Keratinocyte (primary cell): ENCODE measurements at regions not wholly inside any gene's neighbourhood (a gene's known extent, or its start where the extent isn't known, plus 50 kb on each side); places are given as distances from the start of the nearest gene placed in this dataset.

ENCODE experiments used
- DNase-seq: peaks from one replicate; pipeline ENCODE4 v3.0.0-alpha.2; 2011; ENCODE audit warnings: low read depth, missing footprints, low spot score
- FAIRE-seq: peaks from 2 replicates; lab custom pipeline; 2011; peaks lifted over from hg19 to GRCh38; lab: Jason Lieb, UNC
- H2AFZ ChIP-seq: 2 replicates; pipeline ENCODE4 v1.6.0; 2012; ENCODE audit warnings: low read length, control low read depth, inconsistent platforms; ENCODE audit not compliant: control insufficient read depth
- H3K27ac ChIP-seq: 2 replicates; pipeline ENCODE4 v1.5.1; 2011; ENCODE audit warnings: low read length; ENCODE audit not compliant: control insufficient read depth, insufficient read depth
- H3K27me3 ChIP-seq: 3 replicates; pipeline ENCODE4 v1.6.0; 2011; ENCODE audit warnings: low read length; ENCODE audit not compliant: control insufficient read depth, insufficient read depth; ENCODE audit errors: extremely low read depth
- H3K36me3 ChIP-seq, 2 experiments: 2 replicates in 1 of 2; 3 replicates in 1 of 2; pipeline ENCODE4 v1.5.1; 2011; ENCODE audit warnings: low read length in 2 of 2, mild to moderate bottlenecking in 1 of 2; ENCODE audit not compliant: control insufficient read depth in 2 of 2, insufficient read depth in 2 of 2; ENCODE audit errors: extremely low read depth in 1 of 2
- H3K4me1 ChIP-seq: 3 replicates; pipeline ENCODE4 v1.5.1; 2011; ENCODE audit warnings: low read length; ENCODE audit not compliant: control insufficient read depth, insufficient read depth; ENCODE audit errors: extremely low read depth
- H3K4me2 ChIP-seq: 3 replicates; pipeline ENCODE4 v1.6.0; 2011; ENCODE audit warnings: low read depth, low read length; ENCODE audit not compliant: control insufficient read depth, insufficient read depth; ENCODE audit errors: extremely low read depth
- H3K4me3 ChIP-seq, 3 experiments: fragments of 200-600 bp in 1 of 3; sonication (generic) in 1 of 3; 2 replicates in 2 of 3; 3 replicates in 1 of 3; pipeline ENCODE4 v1.5.1; 2011 to 2016; ENCODE audit warnings: low read length in 3 of 3, mild to moderate bottlenecking in 3 of 3, control low read depth in 2 of 3, inconsistent platforms in 1 of 3, low read depth in 1 of 3, mixed read lengths in 1 of 3, mixed run types in 1 of 3, moderate library complexity in 1 of 3; ENCODE audit not compliant: control insufficient read depth in 2 of 3, insufficient read depth in 2 of 3; ENCODE audit errors: extremely low read depth in 1 of 3
- H3K79me2 ChIP-seq: 2 replicates; pipeline ENCODE4 v1.6.0; 2012; ENCODE audit warnings: low read length; ENCODE audit not compliant: control insufficient read depth, insufficient read depth
- H3K9ac ChIP-seq: 3 replicates; pipeline ENCODE4 v1.6.0; 2011; ENCODE audit warnings: low read length; ENCODE audit not compliant: control insufficient read depth, insufficient read depth; ENCODE audit errors: extremely low read depth
- H3K9me1 ChIP-seq: 3 replicates; pipeline ENCODE4 v1.6.0; 2011; ENCODE audit warnings: low read length; ENCODE audit not compliant: control insufficient read depth, insufficient read depth; ENCODE audit errors: extremely low read depth
- H3K9me3 ChIP-seq: 2 replicates; pipeline ENCODE4 v1.5.1; 2012; ENCODE audit warnings: low read depth, low read length; ENCODE audit not compliant: control insufficient read depth
- H4K20me1 ChIP-seq: 3 replicates; pipeline ENCODE4 v1.6.0; 2011; ENCODE audit warnings: low read length; ENCODE audit not compliant: control insufficient read depth, insufficient read depth; ENCODE audit errors: extremely low read depth
- CTCF ChIP-seq, 3 experiments: IDR thresholded peaks in 1 of 3; conservative IDR thresholded peaks in 1 of 3; optimal IDR thresholded peaks in 1 of 3; 2 replicates in 2 of 3; 3 replicates in 1 of 3; pipeline versions ENCODE3 to v1.5.1; 2011; ENCODE audit warnings: low read length in 3 of 3, mild to moderate bottlenecking in 3 of 3, moderate library complexity in 2 of 3, control low read depth in 1 of 3, inconsistent platforms in 1 of 3; ENCODE audit not compliant: insufficient read depth in 2 of 3; ENCODE audit errors: extremely low read depth in 1 of 3
- EZH2 ChIP-seq: IDR thresholded peaks from one replicate; pipeline ENCODE4 v1.6.1; 2012; ENCODE audit warnings: inconsistent platforms, mild to moderate bottlenecking, low read length, moderate library complexity
- dilution Hi-C: fragments of 300-500 bp; cut with MboI; formaldehyde crosslinking; loops from one replicate; pipeline ENCODE4 v1.7.0; 2020; ENCODE audit warnings: low sequenced_read_pairs; ENCODE audit not compliant: extremely low pct_ligation_motif_present

DNA sequence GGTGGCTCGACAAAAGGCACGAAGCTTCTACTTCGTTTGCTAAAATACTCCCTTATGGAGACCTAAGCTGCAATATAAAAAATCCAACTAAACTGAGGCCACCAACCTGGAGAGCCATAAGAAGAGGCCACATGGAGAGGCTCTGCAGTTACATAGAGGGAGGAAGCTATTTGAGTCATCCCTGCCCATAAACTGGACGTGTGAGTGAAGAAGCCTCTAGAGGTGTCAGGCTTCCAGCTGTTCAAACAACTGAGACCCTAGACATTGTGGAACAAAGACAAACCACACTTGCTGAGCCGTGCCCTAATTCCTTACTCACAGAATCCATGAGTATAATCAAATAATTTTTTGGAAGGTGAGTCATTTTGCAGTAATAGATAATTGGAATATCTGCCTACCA, 50.2 kb upstream of the GMNC start:
- Histone ChIP-seq H3K9me1 (no peaks in the 10 kb centered on the region), H3K79me2 (no peaks in the 10 kb centered on the region), H3K9me3 (no peaks in the 10 kb centered on the region), H2AFZ (no peak overlapping the region), H3K36me3 (no peaks in the 10 kb centered on the region), H3K4me3 (no peak overlapping the region), H3K9ac (no peak overlapping the region), H3K27me3 (no peaks in the 10 kb centered on the region), H3K4me1 (no peaks in the 10 kb centered on the region), H4K20me1 (no peaks in the 10 kb centered on the region), H3K27ac (no peak overlapping the region), H3K4me2 (no peak overlapping the region)
- FAIRE-seq, result no peak
- TF ChIP-seq CTCF (optimal IDR thresholded peaks at IDR 0.05 in 1 of 3, IDR thresholded peaks at IDR 0.05 in 1 of 3, conservative IDR thresholded peaks at IDR 0.05 in 1 of 3; ENCODE audit: extremely low read depth in 1 of 3, insufficient read depth in 2 of 3, low read length in 3 of 3) (no peak), EZH2 (no peak)
- dilution Hi-C loops, result no loop called here
- no peak for DNase-seq
